HL-60 (cell line): ENCODE measurements at regions not wholly inside any gene's neighbourhood (a gene's known extent, or its start where the extent isn't known, plus 50 kb on each side); places are given as distances from the start of the nearest gene placed in this dataset.

Experiments used
- DNase-seq, 2 experiments: peaks; one replicate each; pipeline ENCODE4 v3.0.0-alpha.2; 2010 to 2020; ENCODE audit warnings: low read depth in 1 of 2, low spot score in 1 of 2
- H3K27ac ChIP-seq: fragments of 250-450 bp; sonication (Bioruptor Pico); replicated peaks from 2 replicates; pipeline ENCODE4 v1.5.1; 2020; ENCODE audit warnings: mild to moderate bottlenecking, moderate library complexity
- H3K27me3 ChIP-seq: fragments of 250-450 bp; sonication (Bioruptor Pico); 2 replicates; pipeline ENCODE4 v1.5.1; 2021; ENCODE audit warnings: mild to moderate bottlenecking, moderate library complexity; ENCODE audit not compliant: insufficient read depth, poor library complexity, severe bottlenecking
- H3K4me3 ChIP-seq: replicated peaks from 2 replicates; pipeline ENCODE4 v1.5.1; 2011; ENCODE audit warnings: mild to moderate bottlenecking, control low read depth, low read length; ENCODE audit not compliant: insufficient read depth
- CTCF ChIP-seq: IDR thresholded peaks from one replicate; pipeline ENCODE4 v1.5.1; 2011; ENCODE audit warnings: low read length, control low read depth, inconsistent platforms; ENCODE audit not compliant: insufficient read depth
- GABPA ChIP-seq: IDR thresholded peaks from 2 replicates; pipeline ENCODE4 v1.6.1; 2012; ENCODE audit warnings: low read depth
- POLR2AphosphoS5 ChIP-seq: IDR thresholded peaks from 2 replicates; pipeline ENCODE4 v1.6.1; 2012; ENCODE audit warnings: low read depth
- REST ChIP-seq: IDR thresholded peaks from 2 replicates; pipeline ENCODE4 v1.6.1; 2012; ENCODE audit warnings: low read depth; ENCODE audit not compliant: insufficient replicate concordance
- SPI1 ChIP-seq: IDR thresholded peaks from 2 replicates; pipeline ENCODE4 v1.6.1; 2012; ENCODE audit warnings: low read depth, mild to moderate bottlenecking, borderline replicate concordance

GRCh38 chr10:28775773-28776172, 98.5 kb downstream of the BAMBI start:
- TF ChIP-seq GABPA (no peak), POLR2AphosphoS5 (no peak), SPI1 (no peak), CTCF (no peak), REST (no peak)

DNA sequence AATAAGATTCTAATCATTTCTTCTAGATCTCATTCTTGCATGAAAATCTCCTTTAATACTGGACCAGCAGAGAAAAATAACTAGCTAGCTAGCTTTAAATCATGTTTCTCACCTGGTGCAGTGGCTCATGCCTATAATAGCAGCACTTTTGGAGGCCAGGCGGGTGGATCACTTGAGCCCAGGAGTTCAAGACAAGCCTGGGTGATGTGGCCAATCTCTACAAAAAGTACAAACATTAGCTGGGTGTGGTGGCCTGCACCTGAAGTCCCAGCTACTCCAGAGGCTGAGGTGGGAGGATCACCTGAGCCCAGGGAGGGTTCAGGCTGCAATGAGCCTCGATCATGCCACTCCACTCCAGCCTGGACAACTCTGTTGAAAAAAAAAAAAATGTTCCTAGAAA, 99.2 kb downstream of the BAMBI start:
- Histone ChIP-seq H3K27me3 (no peaks in the 10 kb centered on the region), H3K27ac (no peak overlapping the region), H3K4me3 (no peak overlapping the region)
- DNase-seq, result no peak
- no peak for TF ChIP-seq REST
- no peak for TF ChIP-seq POLR2AphosphoS5
- TF ChIP-seq SPI1, result no peak
- no peak for TF ChIP-seq CTCF
- TF ChIP-seq GABPA, result no peak

More at GRCh38 chr10:28775773-28776172, 98.5 kb downstream of the BAMBI start:
- no peak overlapping the region for H3K27ac ChIP-seq
- DNase-seq, result no peak
- H3K27me3 ChIP-seq, result no peaks in the 10 kb centered on the region
- H3K4me3 ChIP-seq, result no peak overlapping the region

GRCh38 chr10:28777911-28778310, 100.6 kb downstream of the BAMBI start:
- Histone ChIP-seq H3K27me3 (no peaks in the 10 kb centered on the region), H3K27ac (no peak overlapping the region)
- TF ChIP-seq POLR2AphosphoS5 (no peak), CTCF (no peak), REST (no peak)

More at GRCh38 chr10:28777911-28778310, 100.6 kb downstream of the BAMBI start:
- no peak for DNase-seq
- H3K4me3 ChIP-seq, result no peak overlapping the region
